MM.1S (cell line): ENCODE measurements at regions not wholly inside any gene's neighbourhood (a gene's known extent, or its start where the extent isn't known, plus 50 kb on each side); places are given as distances from the start of the nearest gene placed in this dataset.

Experiments used
- DNase-seq: peaks from one replicate; pipeline ENCODE4 v3.0.0-alpha.2; 2015
- H2AFZ ChIP-seq: fragments of 300-600 bp; sonication (generic); 2 replicates; pipeline ENCODE4 v1.6.0; 2016; ENCODE audit warnings: antibody characterized with exemption, low read length
- H3F3A ChIP-seq: fragments of 300-600 bp; sonication (generic); 2 replicates; pipeline ENCODE4 v1.6.1; 2016; ENCODE audit warnings: mild to moderate bottlenecking, antibody characterized with exemption, low read length, moderate library complexity, mixed read lengths; ENCODE audit not compliant: insufficient read depth
- H3K27ac ChIP-seq: fragments of 300-600 bp; sonication (generic); 2 replicates; pipeline ENCODE4 v1.5.1; 2016; ENCODE audit warnings: mild to moderate bottlenecking, low read length
- H3K27me3 ChIP-seq: fragments of 300-600 bp; sonication (generic); replicated peaks from 2 replicates; pipeline ENCODE4 v1.6.0; 2016; ENCODE audit warnings: low read length; ENCODE audit not compliant: insufficient read depth
- H3K36me3 ChIP-seq: fragments of 300-600 bp; sonication (generic); replicated peaks from 2 replicates; pipeline ENCODE4 v1.6.1; 2016; ENCODE audit warnings: mild to moderate bottlenecking, low read length, mixed read lengths; ENCODE audit not compliant: insufficient read depth
- H3K4me1 ChIP-seq: fragments of 300-600 bp; sonication (generic); 2 replicates; pipeline ENCODE4 v1.6.1; 2016; ENCODE audit warnings: low read length, mixed read lengths
- H3K4me2 ChIP-seq: fragments of 300-600 bp; sonication (generic); 2 replicates; pipeline ENCODE4 v1.6.0; 2016; ENCODE audit warnings: low read depth, low read length
- H3K4me3 ChIP-seq: fragments of 300-600 bp; sonication (generic); 2 replicates; pipeline ENCODE4 v1.5.1; 2016; ENCODE audit warnings: low read length, mixed read lengths
- H3K79me2 ChIP-seq: fragments of 300-600 bp; sonication (generic); 2 replicates; pipeline ENCODE4 v1.6.1; 2016; ENCODE audit warnings: mixed run types, low read length, mixed read lengths
- H3K9ac ChIP-seq: fragments of 300-600 bp; sonication (generic); 2 replicates; pipeline ENCODE4 v1.6.1; 2016; ENCODE audit warnings: low read length, mixed read lengths
- H3K9me2 ChIP-seq: fragments of 300-600 bp; sonication (generic); replicated peaks from 2 replicates; pipeline ENCODE4 v1.6.1; 2016; ENCODE audit warnings: mild to moderate bottlenecking, low read length, mixed read lengths; ENCODE audit not compliant: insufficient read depth
- H3K9me3 ChIP-seq: fragments of 300-600 bp; sonication (generic); replicated peaks from 2 replicates; pipeline ENCODE4 v1.6.1; 2016; ENCODE audit warnings: mild to moderate bottlenecking, low read length, mixed read lengths; ENCODE audit not compliant: insufficient read depth
- H4K20me1 ChIP-seq: fragments of 300-600 bp; sonication (generic); 2 replicates; pipeline ENCODE4 v1.6.1; 2016; ENCODE audit warnings: mild to moderate bottlenecking, low read length, moderate library complexity, mixed read lengths; ENCODE audit not compliant: insufficient read depth
- CTCF ChIP-seq: fragments of 300-600 bp; sonication (generic); IDR thresholded peaks from 2 replicates; pipeline ENCODE4 v1.5.1; 2016; ENCODE audit warnings: antibody characterized with exemption, low read length, mixed read lengths
- EZH2 ChIP-seq: fragments of 300-600 bp; sonication (generic); optimal IDR thresholded peaks from 2 replicates; pipeline ENCODE3; 2017; ENCODE audit warnings: low read depth, mild to moderate bottlenecking, antibody characterized with exemption, low read length, mixed read lengths
- EZH2phosphoT487 ChIP-seq: fragments of 300-600 bp; sonication (generic); IDR thresholded peaks from 2 replicates; pipeline ENCODE4 v1.6.1; 2018; ENCODE audit warnings: antibody characterized with exemption, low read length

GRCh38 chr13:111036665-111037064, 78.4 kb upstream of the ARHGEF7 start:
- H3K4me2 ChIP-seq: no peak overlapping the region
- TF ChIP-seq EZH2 (no peak), EZH2phosphoT487 (no peak), CTCF (no peak)

DNA sequence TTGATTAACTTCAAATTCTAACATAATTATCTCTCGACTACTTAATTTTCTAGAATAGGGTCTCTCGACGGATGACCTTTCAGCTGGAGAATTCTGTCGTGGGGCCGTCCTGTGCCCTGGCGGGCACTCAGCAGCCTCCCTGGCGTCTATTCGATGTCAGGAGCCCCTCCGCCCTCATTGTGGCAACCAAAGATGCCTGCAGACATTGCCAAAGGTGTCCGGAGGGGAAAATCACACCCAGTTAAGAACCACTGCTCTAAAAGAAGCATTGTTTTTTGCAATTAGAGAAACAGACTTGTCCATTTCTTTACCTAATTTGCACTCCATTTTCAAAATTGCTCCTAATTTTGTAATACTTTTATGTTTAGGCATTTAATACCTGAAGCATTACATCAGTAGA, 79.2 kb upstream of the ARHGEF7 start:
- H3K4me2 ChIP-seq: no peak overlapping the region
- H3K4me3 ChIP-seq: no peak overlapping the region
- H3K9ac ChIP-seq: no peak overlapping the region
- no peaks in the 10 kb centered on the region for H3K9me3 ChIP-seq
- no peaks in the 10 kb centered on the region for H3K4me1 ChIP-seq
- no peaks in the 10 kb centered on the region for H3K36me3 ChIP-seq
- H3K9me2 ChIP-seq: no peaks in the 10 kb centered on the region
- no peaks in the 10 kb centered on the region for H4K20me1 ChIP-seq
- no peak for DNase-seq
- H2AFZ ChIP-seq: no peak overlapping the region
- no peak for TF ChIP-seq CTCF
- no peak for TF ChIP-seq EZH2
- TF ChIP-seq EZH2phosphoT487: no peak
- no peaks in the 10 kb centered on the region for H3F3A ChIP-seq
- H3K27me3 ChIP-seq: no peaks in the 10 kb centered on the region
- H3K79me2 ChIP-seq: no peaks in the 10 kb centered on the region
- no peak overlapping the region for H3K27ac ChIP-seq

More at GRCh38 chr13:111036665-111037064, 78.4 kb upstream of the ARHGEF7 start:
- Histone ChIP-seq H3K4me3 (no peak overlapping the region), H3K9me2 (no peaks in the 10 kb centered on the region), H3F3A (no peaks in the 10 kb centered on the region), H3K27ac (no peak overlapping the region), H3K9ac (no peak overlapping the region), H2AFZ (no peak overlapping the region), H3K79me2 (no peaks in the 10 kb centered on the region), H3K27me3 (no peaks in the 10 kb centered on the region), H4K20me1 (no peaks in the 10 kb centered on the region), H3K9me3 (no peaks in the 10 kb centered on the region), H3K36me3 (no peaks in the 10 kb centered on the region), H3K4me1 (no peaks in the 10 kb centered on the region)
- DNase-seq: no peak

DNA sequence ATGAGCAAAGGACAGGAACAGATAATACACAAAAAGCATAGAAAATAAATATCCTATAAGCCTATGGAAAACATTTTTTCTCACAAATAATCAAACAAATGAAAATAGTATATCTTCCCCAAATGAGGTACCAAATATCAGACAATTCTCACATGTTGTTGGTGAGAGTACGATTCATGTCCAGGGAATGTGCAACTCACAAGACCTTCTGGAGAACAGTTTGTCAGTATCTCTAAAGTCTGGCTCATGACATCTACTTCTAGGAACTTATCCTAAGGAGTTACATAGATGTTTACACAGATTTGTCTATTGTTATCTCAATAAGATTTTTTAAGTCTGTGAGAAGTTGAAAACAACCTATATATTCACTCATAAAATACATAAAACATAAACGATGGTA, 80.3 kb upstream of the ARHGEF7 start:
- H3K4me3 ChIP-seq: no peak overlapping the region
- no peaks in the 10 kb centered on the region for H3F3A ChIP-seq
- H3K27ac ChIP-seq: no peak overlapping the region
- no peaks in the 10 kb centered on the region for H3K4me1 ChIP-seq
- no peaks in the 10 kb centered on the region for H3K36me3 ChIP-seq
- H3K9me2 ChIP-seq: no peaks in the 10 kb centered on the region
- no peak overlapping the region for H3K4me2 ChIP-seq
- H3K27me3 ChIP-seq: no peaks in the 10 kb centered on the region
- H4K20me1 ChIP-seq: no peaks in the 10 kb centered on the region
- H2AFZ ChIP-seq: no peak overlapping the region
- H3K9me3 ChIP-seq: no peaks in the 10 kb centered on the region
- H3K9ac ChIP-seq: no peak overlapping the region
- H3K79me2 ChIP-seq: no peaks in the 10 kb centered on the region
- TF ChIP-seq CTCF (no peak), EZH2 (no peak), EZH2phosphoT487 (no peak)
- DNase-seq: no peak
